Ovary (tissue), 3 donors: ENCODE measurements at regions not wholly inside any gene's neighbourhood (a gene's known extent, or its start where the extent isn't known, plus 50 kb on each side); places are given as distances from the start of the nearest gene placed in this dataset.

Experiments used
- CTCF ChIP-seq, 3 donors: fragments of 450-650 bp in 2 of 3; fragments of 200-600 bp in 1 of 3; IDR thresholded peaks; one replicate each; pipeline versions ENCODE4 v1.5.1 to v1.8.0; 2016 to 2022; ENCODE audit warnings: antibody characterized with exemption in 3 of 3, mild to moderate bottlenecking in 1 of 3
- EP300 ChIP-seq: sonication (generic); formaldehyde crosslinking; IDR thresholded peaks from one replicate; pipeline ENCODE4 v1.6.1; 2017; ENCODE audit warnings: antibody characterized with exemption
- POLR2A ChIP-seq: fragments of 450-650 bp; IDR thresholded peaks from one replicate; pipeline ENCODE4 v1.6.1; 2017; ENCODE audit warnings: antibody characterized with exemption, mild to moderate bottlenecking, moderate library complexity
- donor health status: DM: no; HTN: no; CAD: no.

DNA sequence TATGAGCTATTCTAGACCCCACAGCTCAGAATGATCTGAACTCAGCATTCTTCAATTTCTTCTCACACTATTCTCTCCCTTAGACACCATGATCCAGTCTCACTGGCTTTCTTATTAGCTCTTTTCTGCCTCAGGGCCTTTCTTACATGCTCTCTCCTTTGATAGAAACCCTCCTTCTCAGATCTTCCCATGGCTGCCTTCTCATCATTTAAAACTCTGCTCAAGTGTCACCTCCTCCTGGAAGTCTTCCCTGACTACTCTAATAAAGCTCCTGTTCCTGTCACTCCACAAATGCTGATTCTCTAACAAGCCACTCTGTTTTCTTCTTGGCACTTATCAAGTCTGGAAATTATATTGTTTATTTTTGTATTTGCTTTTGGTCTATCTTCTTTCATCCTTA, 131.1 kb downstream of the HNMT start:
- no peak for TF ChIP-seq CTCF (IDR thresholded peaks at IDR 0.05)
- no peak for TF ChIP-seq POLR2A
- no peak for TF ChIP-seq EP300
